ENCODE measurements at regions not wholly inside any gene's neighbourhood (a gene's known extent, or its start where the extent isn't known, plus 50 kb on each side); places are given as distances from the start of the nearest gene placed in this dataset.

DNA sequence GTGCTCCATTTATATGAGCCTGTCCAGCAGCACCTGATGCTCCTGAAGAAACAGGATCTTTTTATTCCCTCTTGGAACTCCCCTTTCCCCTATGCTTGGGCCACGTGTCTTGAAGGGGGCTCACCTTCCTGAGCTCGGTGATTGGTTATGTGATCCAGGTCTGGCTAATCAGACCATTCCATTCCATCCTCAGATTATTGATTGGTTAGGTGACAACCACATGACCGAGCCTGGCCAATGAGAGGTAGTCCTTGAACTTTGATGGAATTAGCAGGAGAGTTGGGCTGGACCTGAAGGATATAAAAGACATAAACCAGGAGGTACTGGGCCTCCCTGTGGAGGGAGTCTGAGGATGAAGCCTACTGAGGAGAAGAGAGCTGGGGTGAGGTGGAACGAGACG lies 216.6 kb upstream of the LHX5 start:
- TF ChIP-seq POLR2AphosphoS5 (IDR thresholded peaks at IDR 0.05; ENCODE audit: low read depth) (no peak), SPI1 (IDR thresholded peaks at IDR 0.05; ENCODE audit: borderline replicate concordance, low read depth) (no peak), GABPA (IDR thresholded peaks at IDR 0.05; ENCODE audit: low read depth) (no peak)
- TF ChIP-seq, protein P1, sequence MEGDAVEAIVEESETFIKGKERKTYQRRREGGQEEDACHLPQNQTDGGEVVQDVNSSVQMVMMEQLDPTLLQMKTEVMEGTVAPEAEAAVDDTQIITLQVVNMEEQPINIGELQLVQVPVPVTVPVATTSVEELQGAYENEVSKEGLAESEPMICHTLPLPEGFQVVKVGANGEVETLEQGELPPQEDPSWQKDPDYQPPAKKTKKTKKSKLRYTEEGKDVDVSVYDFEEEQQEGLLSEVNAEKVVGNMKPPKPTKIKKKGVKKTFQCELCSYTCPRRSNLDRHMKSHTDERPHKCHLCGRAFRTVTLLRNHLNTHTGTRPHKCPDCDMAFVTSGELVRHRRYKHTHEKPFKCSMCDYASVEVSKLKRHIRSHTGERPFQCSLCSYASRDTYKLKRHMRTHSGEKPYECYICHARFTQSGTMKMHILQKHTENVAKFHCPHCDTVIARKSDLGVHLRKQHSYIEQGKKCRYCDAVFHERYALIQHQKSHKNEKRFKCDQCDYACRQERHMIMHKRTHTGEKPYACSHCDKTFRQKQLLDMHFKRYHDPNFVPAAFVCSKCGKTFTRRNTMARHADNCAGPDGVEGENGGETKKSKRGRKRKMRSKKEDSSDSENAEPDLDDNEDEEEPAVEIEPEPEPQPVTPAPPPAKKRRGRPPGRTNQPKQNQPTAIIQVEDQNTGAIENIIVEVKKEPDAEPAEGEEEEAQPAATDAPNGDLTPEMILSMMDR (IDR thresholded peaks at IDR 0.05; ENCODE audit: insufficient read depth, low read length) = no peak
- TF ChIP-seq, protein P2, sequence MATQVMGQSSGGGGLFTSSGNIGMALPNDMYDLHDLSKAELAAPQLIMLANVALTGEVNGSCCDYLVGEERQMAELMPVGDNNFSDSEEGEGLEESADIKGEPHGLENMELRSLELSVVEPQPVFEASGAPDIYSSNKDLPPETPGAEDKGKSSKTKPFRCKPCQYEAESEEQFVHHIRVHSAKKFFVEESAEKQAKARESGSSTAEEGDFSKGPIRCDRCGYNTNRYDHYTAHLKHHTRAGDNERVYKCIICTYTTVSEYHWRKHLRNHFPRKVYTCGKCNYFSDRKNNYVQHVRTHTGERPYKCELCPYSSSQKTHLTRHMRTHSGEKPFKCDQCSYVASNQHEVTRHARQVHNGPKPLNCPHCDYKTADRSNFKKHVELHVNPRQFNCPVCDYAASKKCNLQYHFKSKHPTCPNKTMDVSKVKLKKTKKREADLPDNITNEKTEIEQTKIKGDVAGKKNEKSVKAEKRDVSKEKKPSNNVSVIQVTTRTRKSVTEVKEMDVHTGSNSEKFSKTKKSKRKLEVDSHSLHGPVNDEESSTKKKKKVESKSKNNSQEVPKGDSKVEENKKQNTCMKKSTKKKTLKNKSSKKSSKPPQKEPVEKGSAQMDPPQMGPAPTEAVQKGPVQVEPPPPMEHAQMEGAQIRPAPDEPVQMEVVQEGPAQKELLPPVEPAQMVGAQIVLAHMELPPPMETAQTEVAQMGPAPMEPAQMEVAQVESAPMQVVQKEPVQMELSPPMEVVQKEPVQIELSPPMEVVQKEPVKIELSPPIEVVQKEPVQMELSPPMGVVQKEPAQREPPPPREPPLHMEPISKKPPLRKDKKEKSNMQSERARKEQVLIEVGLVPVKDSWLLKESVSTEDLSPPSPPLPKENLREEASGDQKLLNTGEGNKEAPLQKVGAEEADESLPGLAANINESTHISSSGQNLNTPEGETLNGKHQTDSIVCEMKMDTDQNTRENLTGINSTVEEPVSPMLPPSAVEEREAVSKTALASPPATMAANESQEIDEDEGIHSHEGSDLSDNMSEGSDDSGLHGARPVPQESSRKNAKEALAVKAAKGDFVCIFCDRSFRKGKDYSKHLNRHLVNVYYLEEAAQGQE (IDR thresholded peaks at IDR 0.05; ENCODE audit: insufficient replicate concordance, low read depth) = no peak
- no peak overlapping the region for H3K4me3 ChIP-seq (replicated peaks; ENCODE audit: insufficient read depth, low read length)
- DNase-seq (ENCODE audit: low read depth in 1 of 2, low spot score in 1 of 2) = no peak
- H3K27me3 ChIP-seq (ENCODE audit: insufficient read depth, poor library complexity, severe bottlenecking) = no peaks in the 10 kb centered on the region
- no peak overlapping the region for H3K27ac ChIP-seq (replicated peaks)

DNA sequence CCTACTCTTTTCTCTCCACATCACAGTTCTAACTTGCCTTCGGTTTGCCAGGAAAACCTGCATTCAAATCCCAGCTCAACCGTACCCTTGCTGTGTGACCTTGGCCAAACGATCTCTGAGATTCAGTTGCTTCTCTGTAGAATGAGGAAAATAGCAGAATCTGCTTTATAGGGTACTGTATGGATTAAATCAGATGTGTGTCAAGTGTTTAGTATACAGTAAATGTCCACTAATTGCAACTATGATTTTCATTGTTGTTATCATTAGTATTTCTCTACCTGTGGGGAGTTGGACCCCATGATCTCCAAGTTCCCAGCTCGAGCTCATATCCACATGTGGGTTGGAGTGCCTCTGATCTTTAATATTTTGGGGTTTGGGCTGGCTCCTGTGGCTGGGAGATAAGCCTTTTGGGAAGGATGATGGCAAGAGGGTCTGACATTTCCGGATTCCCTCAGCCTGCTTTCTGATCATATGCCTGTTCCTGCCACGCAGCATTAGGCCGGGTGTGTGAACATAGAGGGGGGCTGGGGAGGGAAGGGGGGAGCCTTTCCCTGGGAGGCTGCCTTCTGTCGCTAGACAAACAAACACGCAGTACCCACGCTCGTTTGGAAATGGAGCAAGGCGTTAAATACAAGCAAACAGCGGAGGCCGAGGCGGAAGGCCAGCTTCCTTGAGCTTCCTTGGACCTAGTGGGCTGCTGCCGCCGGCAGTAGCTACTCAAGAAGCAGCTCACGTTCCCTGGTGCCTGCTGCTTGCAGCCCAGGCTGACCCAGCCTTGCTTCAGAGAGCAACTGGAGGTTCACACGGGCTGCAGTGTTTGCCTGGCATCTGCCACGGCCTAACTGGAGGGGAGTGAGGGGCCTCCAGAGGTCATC lies 213.5 kb upstream of the LHX5 start:
- no peak overlapping the region for H3K4me3 ChIP-seq (replicated peaks; ENCODE audit: insufficient read depth, low read length)
- no peak for DNase-seq (ENCODE audit: low read depth in 1 of 2, low spot score in 1 of 2)
- H3K27ac ChIP-seq (replicated peaks) = no peak overlapping the region
- no peak for TF ChIP-seq POLR2AphosphoS5 (IDR thresholded peaks at IDR 0.05; ENCODE audit: low read depth)
- TF ChIP-seq SPI1 (IDR thresholded peaks at IDR 0.05; ENCODE audit: borderline replicate concordance, low read depth) = no peak
- TF ChIP-seq, protein P1 (IDR thresholded peaks at IDR 0.05; ENCODE audit: insufficient read depth, low read length) = no peak
- no peak for TF ChIP-seq GABPA (IDR thresholded peaks at IDR 0.05; ENCODE audit: low read depth)
- TF ChIP-seq, protein P2 (IDR thresholded peaks at IDR 0.05; ENCODE audit: insufficient replicate concordance, low read depth) = no peak
- no peaks in the 10 kb centered on the region for H3K27me3 ChIP-seq (ENCODE audit: insufficient read depth, poor library complexity, severe bottlenecking)

DNA sequence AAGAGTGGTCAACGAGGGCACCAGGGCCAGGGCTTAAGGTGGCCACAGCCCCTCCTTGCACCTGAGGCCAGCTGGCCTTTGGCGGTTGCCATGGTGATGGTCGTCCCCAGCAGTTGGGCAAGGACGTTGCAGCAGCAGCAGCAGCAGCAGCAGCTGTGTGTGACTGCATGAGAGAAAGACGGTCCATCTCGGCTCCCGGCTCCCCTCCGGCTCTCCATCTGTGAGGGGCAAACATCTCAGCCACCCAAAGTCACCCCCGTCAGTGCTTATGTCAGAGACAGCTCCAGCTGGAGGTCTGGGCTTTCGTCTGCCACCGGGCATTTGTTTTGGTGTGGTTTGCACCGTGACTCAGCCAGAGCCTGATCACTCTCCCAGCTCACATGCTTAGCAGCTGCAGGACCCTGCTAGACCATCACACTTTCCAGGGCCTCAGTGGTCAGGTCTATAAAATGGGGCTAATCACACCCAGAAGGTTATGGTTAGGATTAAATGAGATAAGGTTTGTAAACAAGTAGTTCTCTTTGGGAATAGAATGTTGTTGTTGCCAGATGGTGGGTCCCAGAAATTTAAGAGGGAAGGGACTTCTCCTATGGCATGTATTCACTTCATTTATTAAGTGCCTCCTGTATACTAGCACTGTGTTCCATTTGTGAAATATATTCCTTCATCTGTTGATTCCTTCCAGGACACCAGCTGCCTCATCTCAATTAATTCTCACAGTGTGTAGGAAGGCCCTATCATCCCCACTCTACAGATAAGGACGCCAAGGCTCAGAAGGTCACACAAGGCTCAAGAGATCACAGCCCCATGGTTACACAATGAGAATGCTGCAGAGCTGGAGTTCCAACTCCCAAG lies 212.6 kb upstream of the LHX5 start:
- Histone ChIP-seq H3K4me3 (replicated peaks; ENCODE audit: insufficient read depth, low read length) (no peak overlapping the region), H3K27me3 (ENCODE audit: insufficient read depth, poor library complexity, severe bottlenecking) (no peaks in the 10 kb centered on the region), H3K27ac (replicated peaks) (no peak overlapping the region)
- TF ChIP-seq POLR2AphosphoS5 (IDR thresholded peaks at IDR 0.05; ENCODE audit: low read depth) = no peak
- TF ChIP-seq, protein P2 (IDR thresholded peaks at IDR 0.05; ENCODE audit: insufficient replicate concordance, low read depth) = no peak
- DNase-seq (ENCODE audit: low read depth in 1 of 2, low spot score in 1 of 2) = no peak

All from HL-60 (cell line).